Vagina (tissue), 2 donors: ENCODE measurements at regions not wholly inside any gene's neighbourhood (a gene's known extent, or its start where the extent isn't known, plus 50 kb on each side); places are given as distances from the start of the nearest gene placed in this dataset.

Experiments
- DNase-seq, 2 donors: peaks; one replicate each; pipeline ENCODE4 v3.0.0-alpha.2; 2017; ENCODE audit errors: extremely low spot score in 2 of 2
- H3K27ac ChIP-seq: fragments of 200-600 bp; sonication (generic); one replicate; pipeline ENCODE4 v1.5.1; 2019
- H3K27me3 ChIP-seq: fragments of 200-600 bp; sonication (generic); one replicate; pipeline ENCODE4 v1.5.1; 2019
- H3K36me3 ChIP-seq, 2 donors: fragments of 200-600 bp; sonication (generic); one replicate each; pipeline ENCODE4 v1.5.1; 2017 to 2019
- H3K4me1 ChIP-seq: fragments of 200-600 bp; sonication (generic); one replicate; pipeline ENCODE4 v1.5.1; 2019
- H3K4me3 ChIP-seq, 2 donors: fragments of 200-600 bp; sonication (generic); 1 replicate in 1 of 2; 2 replicates in 1 of 2; pipeline ENCODE4 v1.5.1; 2016 to 2019
- H3K9me3 ChIP-seq: fragments of 200-600 bp; sonication (generic); one replicate; pipeline ENCODE4 v1.5.1; 2019
- POLR2A ChIP-seq, 2 donors: fragments of 450-650 bp; IDR thresholded peaks; one replicate each; pipeline ENCODE4 v1.6.1; 2017; ENCODE audit warnings: antibody characterized with exemption in 2 of 2, mild to moderate bottlenecking in 2 of 2, moderate library complexity in 2 of 2
- POLR2AphosphoS5 ChIP-seq, 2 donors: sonication (generic); formaldehyde crosslinking; IDR thresholded peaks; one replicate each; pipeline ENCODE4 v1.9.0; 2017; ENCODE audit warnings: antibody characterized with exemption in 2 of 2, mild to moderate bottlenecking in 2 of 2, low read depth in 1 of 2; ENCODE audit not compliant: insufficient read depth in 1 of 2
- intact Hi-C: fragments of 100-400 bp; cut with DNase I; formaldehyde crosslinking; loops from one replicate; pipeline ENCODE4 v1.15.1; 2023
- TF ChIP-seq, protein P1 (sequence below), 3 experiments: fragments of 450-650 bp in 2 of 3; fragments of 200-600 bp in 1 of 3; sonication (generic) in 1 of 3; IDR thresholded peaks; one replicate each; pipeline ENCODE4 v1.5.1; 2017 to 2019; ENCODE audit warnings: antibody characterized with exemption in 3 of 3, mild to moderate bottlenecking in 2 of 3, moderate library complexity in 2 of 3

DNA sequence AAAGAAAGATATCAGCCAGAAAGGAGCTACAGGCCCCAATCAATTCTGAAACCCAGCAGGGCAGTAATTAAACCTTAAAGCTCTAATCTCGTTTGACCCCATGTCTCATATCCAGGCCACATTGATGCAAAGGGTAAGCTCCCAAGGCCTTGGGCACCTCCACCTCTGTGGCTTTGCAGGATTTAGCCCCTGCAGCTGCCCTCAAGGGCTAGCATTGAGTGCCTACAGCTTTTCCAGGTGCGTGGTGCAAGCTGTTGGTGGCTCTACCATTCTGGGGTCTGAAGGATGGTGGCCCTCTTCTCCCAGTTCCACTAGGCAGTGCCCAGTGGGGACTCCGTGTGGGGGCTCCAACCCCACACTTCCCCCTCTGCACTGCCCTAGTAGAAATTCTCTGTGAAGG is 429.9 kb downstream of the NPHP4 start:
- intact Hi-C loops = no loop called here
- Histone ChIP-seq H3K27me3 (no peaks in the 10 kb centered on the region), H3K9me3 (no peaks in the 10 kb centered on the region), H3K27ac (no peak overlapping the region), H3K4me1 (no peaks in the 10 kb centered on the region), H3K4me3 (no peak overlapping the region), H3K36me3 (no peaks in the 10 kb centered on the region)
- TF ChIP-seq, protein P1, sequence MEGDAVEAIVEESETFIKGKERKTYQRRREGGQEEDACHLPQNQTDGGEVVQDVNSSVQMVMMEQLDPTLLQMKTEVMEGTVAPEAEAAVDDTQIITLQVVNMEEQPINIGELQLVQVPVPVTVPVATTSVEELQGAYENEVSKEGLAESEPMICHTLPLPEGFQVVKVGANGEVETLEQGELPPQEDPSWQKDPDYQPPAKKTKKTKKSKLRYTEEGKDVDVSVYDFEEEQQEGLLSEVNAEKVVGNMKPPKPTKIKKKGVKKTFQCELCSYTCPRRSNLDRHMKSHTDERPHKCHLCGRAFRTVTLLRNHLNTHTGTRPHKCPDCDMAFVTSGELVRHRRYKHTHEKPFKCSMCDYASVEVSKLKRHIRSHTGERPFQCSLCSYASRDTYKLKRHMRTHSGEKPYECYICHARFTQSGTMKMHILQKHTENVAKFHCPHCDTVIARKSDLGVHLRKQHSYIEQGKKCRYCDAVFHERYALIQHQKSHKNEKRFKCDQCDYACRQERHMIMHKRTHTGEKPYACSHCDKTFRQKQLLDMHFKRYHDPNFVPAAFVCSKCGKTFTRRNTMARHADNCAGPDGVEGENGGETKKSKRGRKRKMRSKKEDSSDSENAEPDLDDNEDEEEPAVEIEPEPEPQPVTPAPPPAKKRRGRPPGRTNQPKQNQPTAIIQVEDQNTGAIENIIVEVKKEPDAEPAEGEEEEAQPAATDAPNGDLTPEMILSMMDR (IDR thresholded peaks at IDR 0.05) = no peak
- no peak for TF ChIP-seq POLR2A (IDR thresholded peaks at IDR 0.05)
- no peak for TF ChIP-seq POLR2AphosphoS5 (IDR thresholded peaks at IDR 0.05; ENCODE audit: insufficient read depth in 1 of 2, low read depth in 1 of 2)
- peak; percentile 31 to 44 for DNase-seq

DNA sequence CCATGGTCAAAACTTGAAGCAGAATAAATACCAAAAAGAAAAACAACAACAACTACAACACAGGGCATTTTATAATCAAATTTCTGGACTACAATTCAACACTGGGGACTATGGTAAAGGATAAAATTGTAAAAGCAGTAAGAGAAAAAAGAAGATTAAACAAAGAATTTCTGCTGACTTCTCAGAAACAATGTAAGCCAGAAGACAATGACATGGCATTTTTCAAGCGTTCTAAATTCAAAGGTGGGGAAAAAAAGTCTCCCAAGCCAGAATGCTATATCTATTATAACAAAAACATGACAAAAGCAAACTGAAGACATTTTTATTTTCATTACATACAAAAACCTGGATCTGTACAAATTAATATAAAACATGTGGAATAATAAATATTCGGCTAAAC is 433.1 kb downstream of the NPHP4 start:
- Histone ChIP-seq H3K4me1 (no peaks in the 10 kb centered on the region), H3K9me3 (no peaks in the 10 kb centered on the region), H3K27ac (no peak overlapping the region), H3K27me3 (no peaks in the 10 kb centered on the region), H3K36me3 (no peaks in the 10 kb centered on the region), H3K4me3 (no peak overlapping the region)
- no peak for DNase-seq
- TF ChIP-seq POLR2A (IDR thresholded peaks at IDR 0.05) (no peak), POLR2AphosphoS5 (IDR thresholded peaks at IDR 0.05; ENCODE audit: insufficient read depth in 1 of 2, low read depth in 1 of 2) (no peak)
- TF ChIP-seq, protein P1 (IDR thresholded peaks at IDR 0.05) = no peak
- intact Hi-C loops = no loop called here

DNA sequence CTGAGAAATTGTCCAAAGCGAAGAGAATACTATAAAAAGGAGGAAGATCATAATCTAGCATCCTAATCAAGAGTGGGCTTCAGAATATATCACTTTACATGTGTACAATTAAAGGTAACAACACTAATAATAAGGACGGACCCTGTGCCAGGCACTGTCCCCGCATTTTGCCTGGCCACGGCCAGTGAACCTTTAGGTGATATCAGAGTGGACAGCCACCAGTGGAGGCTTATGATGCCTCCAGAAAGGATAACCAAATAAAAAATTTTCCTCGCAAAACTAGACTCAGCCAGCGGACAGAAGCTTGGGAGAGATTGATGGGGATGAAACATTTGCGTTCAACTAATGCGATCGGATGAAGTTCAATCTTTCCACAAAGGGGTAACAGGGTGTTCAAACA is 436.4 kb downstream of the NPHP4 start:
- intact Hi-C loops = no loop called here
- Histone ChIP-seq H3K4me1 (no peaks in the 10 kb centered on the region), H3K36me3 (no peaks in the 10 kb centered on the region), H3K9me3 (no peaks in the 10 kb centered on the region), H3K27me3 (no peaks in the 10 kb centered on the region), H3K27ac (no peak overlapping the region), H3K4me3 (no peak overlapping the region)
- peak in 1 of 2 donors; percentile 61 for DNase-seq
- no peak for TF ChIP-seq POLR2AphosphoS5 (IDR thresholded peaks at IDR 0.05; ENCODE audit: insufficient read depth in 1 of 2, low read depth in 1 of 2)

DNA sequence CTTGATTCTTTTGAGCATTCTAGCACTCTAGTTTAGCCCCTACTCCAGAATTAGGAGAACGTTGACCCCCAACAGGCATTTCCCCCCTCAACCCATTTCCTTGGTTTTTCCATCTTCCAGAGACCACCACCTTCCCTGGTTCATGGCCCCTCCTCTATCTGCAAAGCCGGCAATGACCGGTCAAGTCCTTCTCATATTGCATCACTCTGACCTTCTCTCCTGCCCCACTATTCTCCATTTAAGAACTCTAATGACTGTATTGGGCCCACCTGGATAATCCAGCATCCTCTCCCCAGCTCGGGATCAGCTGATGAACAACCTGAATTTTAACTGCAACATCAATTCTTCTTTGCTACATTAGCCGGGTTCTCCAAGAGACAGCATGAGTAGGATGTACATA is 437.4 kb downstream of the NPHP4 start:
- Histone ChIP-seq H3K36me3 (no peaks in the 10 kb centered on the region), H3K27ac (no peak overlapping the region), H3K27me3 (no peaks in the 10 kb centered on the region), H3K4me3 (no peak overlapping the region), H3K4me1 (no peaks in the 10 kb centered on the region), H3K9me3 (no peaks in the 10 kb centered on the region)
- intact Hi-C loops = no loop called here
- peak; percentile 22 to 52 for DNase-seq
- TF ChIP-seq POLR2A (IDR thresholded peaks at IDR 0.05) = no peak

DNA sequence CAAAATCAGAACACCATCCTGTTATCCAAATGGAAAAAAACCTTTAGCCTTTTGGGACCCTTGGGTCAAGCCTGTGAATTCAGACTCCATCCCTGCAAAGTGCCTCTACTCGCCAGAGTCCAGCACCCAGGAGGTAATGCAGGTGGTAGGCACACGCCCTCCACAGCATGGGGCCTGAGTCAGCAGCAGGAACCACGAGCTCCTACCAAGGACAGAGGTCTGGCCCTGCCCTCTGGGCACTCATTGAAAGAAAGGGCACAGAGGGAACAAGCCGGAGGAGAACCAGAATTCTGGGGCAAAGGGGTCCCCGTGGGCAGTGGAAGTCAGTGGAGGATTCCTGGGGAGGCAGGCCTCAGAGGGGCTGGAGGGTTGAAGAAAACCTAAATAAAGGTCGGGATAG is 438.1 kb downstream of the NPHP4 start:
- DNase-seq = peak; percentile 34 to 52
- intact Hi-C loops = no loop called here
- no peak for TF ChIP-seq POLR2A (IDR thresholded peaks at IDR 0.05)

DNA sequence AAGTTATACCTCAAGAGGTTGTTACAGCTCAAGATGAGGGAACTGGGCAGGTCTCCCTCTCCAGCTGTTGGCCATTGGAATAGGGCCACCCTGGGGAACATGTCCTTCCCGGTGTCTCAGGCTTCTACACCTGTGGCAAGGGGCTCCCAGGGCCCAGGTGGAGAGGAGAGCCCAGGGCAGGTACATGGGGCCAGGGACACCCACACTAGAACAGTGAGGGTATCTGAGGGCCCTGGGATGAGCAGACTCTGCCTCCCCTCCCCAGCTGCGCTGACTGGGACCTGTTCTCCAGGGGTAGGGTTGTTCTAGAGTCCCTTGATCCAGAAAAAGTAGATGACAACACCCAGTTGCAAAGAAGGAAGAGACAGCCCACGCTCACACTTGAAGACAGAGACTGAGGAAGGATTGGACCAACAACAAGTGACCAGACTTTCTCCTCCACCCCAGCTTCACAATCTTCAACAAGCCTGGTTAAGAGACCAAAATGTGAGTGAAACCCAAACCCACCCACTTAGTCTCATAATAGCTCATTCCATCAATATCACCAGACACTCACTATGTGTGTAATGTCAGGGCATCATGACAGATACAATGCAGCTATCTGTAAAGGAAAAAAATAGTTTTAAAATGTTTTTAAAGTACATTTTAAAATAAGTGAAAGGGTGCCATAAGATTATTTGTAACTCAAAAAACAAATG is 439.3 kb downstream of the NPHP4 start:
- Histone ChIP-seq H3K36me3 (no peaks in the 10 kb centered on the region), H3K4me3 (no peak overlapping the region), H3K27me3 (no peaks in the 10 kb centered on the region), H3K4me1 (no peaks in the 10 kb centered on the region), H3K9me3 (no peaks in the 10 kb centered on the region), H3K27ac (no peak overlapping the region)
- intact Hi-C loops = no loop called here
- DNase-seq = peak in 1 of 2 donors; percentile 47
- TF ChIP-seq, protein P1 (IDR thresholded peaks at IDR 0.05) = no peak
- TF ChIP-seq POLR2AphosphoS5 (IDR thresholded peaks at IDR 0.05; ENCODE audit: insufficient read depth in 1 of 2, low read depth in 1 of 2) = no peak
- TF ChIP-seq POLR2A (IDR thresholded peaks at IDR 0.05) = no peak

More for the DNA sequence above, 438.1 kb downstream of the NPHP4 start:
- no peaks in the 10 kb centered on the region for H3K9me3 ChIP-seq
- no peak overlapping the region for H3K4me3 ChIP-seq
- H3K4me1 ChIP-seq = no peaks in the 10 kb centered on the region
- H3K27ac ChIP-seq = no peak overlapping the region
- no peaks in the 10 kb centered on the region for H3K27me3 ChIP-seq
- no peaks in the 10 kb centered on the region for H3K36me3 ChIP-seq
